Endothelial cell (in vitro differentiated cells): ENCODE measurements at regions not wholly inside any gene's neighbourhood (a gene's known extent, or its start where the extent isn't known, plus 50 kb on each side); places are given as distances from the start of the nearest gene placed in this dataset.
"Not testable (repeated sequence)": the region's sequence is repeated elsewhere in the genome, so short reads cannot be mapped to it uniquely, and the experiment has no call there.

Source experiments
- DNase-seq: peaks from one replicate; pipeline ENCODE4 v3.0.0; 2021; ENCODE audit warnings: low spot score
- H3K27ac Mint-ChIP-seq: one replicate; pipeline ENCODE4 v1.8.0; 2021; ENCODE audit warnings: mixed read lengths, inconsistent platforms; ENCODE audit not compliant: unreplicated experiment
- H3K27me3 Mint-ChIP-seq: one replicate; pipeline ENCODE4 v1.8.0; 2021; ENCODE audit warnings: mild to moderate bottlenecking, moderate library complexity, mixed read lengths, inconsistent platforms; ENCODE audit not compliant: unreplicated experiment
- H3K36me3 Mint-ChIP-seq: one replicate; pipeline ENCODE4 v1.8.0; 2021; ENCODE audit warnings: mild to moderate bottlenecking, low read depth, mixed read lengths, inconsistent platforms; ENCODE audit not compliant: unreplicated experiment
- H3K4me1 Mint-ChIP-seq: one replicate; pipeline ENCODE4 v1.8.0; 2021; ENCODE audit warnings: mild to moderate bottlenecking, mixed read lengths, inconsistent platforms; ENCODE audit not compliant: unreplicated experiment
- H3K4me3 Mint-ChIP-seq: one replicate; pipeline ENCODE4 v1.8.0; 2021; ENCODE audit warnings: mild to moderate bottlenecking, mixed read lengths, inconsistent platforms; ENCODE audit not compliant: unreplicated experiment
- H3K9me3 Mint-ChIP-seq: one replicate; pipeline ENCODE4 v1.8.0; 2021; ENCODE audit warnings: mixed read lengths, inconsistent platforms; ENCODE audit not compliant: unreplicated experiment
- CTCF ChIP-seq: fragments of 200-600 bp; sonication (generic); IDR thresholded peaks from one replicate; pipeline ENCODE4 v1.5.0; 2021; ENCODE audit warnings: antibody characterized with exemption; ENCODE audit not compliant: unreplicated experiment

- Mint-ChIP-seq H3K4me3 (no peak overlapping the region), H3K36me3 (no peaks in the 10 kb centered on the region), H3K9me3 (no peaks in the 10 kb centered on the region), H3K27ac (no peak overlapping the region), H3K27me3 (no peaks in the 10 kb centered on the region), H3K4me1 (no peaks in the 10 kb centered on the region)
- DNase-seq, result no peak
- TF ChIP-seq CTCF, result no peak
These were observed 638.2 kb upstream of the LRRTM1 start for GRCh38 chr2:80942766-80943165.

- Mint-ChIP-seq H3K27me3 (peaks cover 2% of the 10 kb centered on the region), H3K4me1 (no peaks in the 10 kb centered on the region), H3K27ac (no peak overlapping the region), H3K9me3 (no peaks in the 10 kb centered on the region), H3K36me3 (no peaks in the 10 kb centered on the region), H3K4me3 (no peak overlapping the region)
- DNase-seq, result no peak
- no peak for TF ChIP-seq CTCF
These were observed 633.9 kb upstream of the LRRTM1 start for GRCh38 chr2:80938463-80938862.

GRCh38 chr2:80931820-80932219, 627.3 kb upstream of the LRRTM1 start:
- not testable (repeated sequence) for DNase-seq, H3K4me1 Mint-ChIP-seq, H3K4me3 Mint-ChIP-seq, H3K27ac Mint-ChIP-seq, H3K27me3 Mint-ChIP-seq, H3K36me3 Mint-ChIP-seq, H3K9me3 Mint-ChIP-seq

- no peaks in the 10 kb centered on the region for H3K36me3 Mint-ChIP-seq
- H3K9me3 Mint-ChIP-seq, result no peaks in the 10 kb centered on the region
- no peaks in the 10 kb centered on the region for H3K27me3 Mint-ChIP-seq
- H3K4me3 Mint-ChIP-seq, result no peak overlapping the region
- no peak for DNase-seq
- no peaks in the 10 kb centered on the region for H3K4me1 Mint-ChIP-seq
- TF ChIP-seq CTCF, result no peak
- H3K27ac Mint-ChIP-seq, result no peak overlapping the region
These were observed 626.2 kb upstream of the LRRTM1 start for GRCh38 chr2:80930777-80931176.

- no peak for TF ChIP-seq CTCF
These were observed 621.6 kb upstream of the LRRTM1 start for GRCh38 chr2:80926168-80926567.

GRCh38 chr2:80896576-80896975, 592.0 kb upstream of the LRRTM1 start:
- Mint-ChIP-seq H3K4me3 (no peak overlapping the region), H3K27ac (no peak overlapping the region), H3K27me3 (no peaks in the 10 kb centered on the region), H3K36me3 (no peaks in the 10 kb centered on the region), H3K4me1 (no peaks in the 10 kb centered on the region), H3K9me3 (no peaks in the 10 kb centered on the region)
- TF ChIP-seq CTCF, result no peak
- DNase-seq, result no peak

More at GRCh38 chr2:80926168-80926567, 621.6 kb upstream of the LRRTM1 start:
- H3K9me3 Mint-ChIP-seq, result no peaks in the 10 kb centered on the region
- no peaks in the 10 kb centered on the region for H3K36me3 Mint-ChIP-seq
- H3K27ac Mint-ChIP-seq, result no peak overlapping the region
- no peak for DNase-seq
- peaks cover under 1% of the 10 kb centered on the region for H3K27me3 Mint-ChIP-seq
- no peak overlapping the region for H3K4me3 Mint-ChIP-seq
- H3K4me1 Mint-ChIP-seq, result no peaks in the 10 kb centered on the region
